GM12864 (cell line): ENCODE measurements at regions not wholly inside any gene's neighbourhood (a gene's known extent, or its start where the extent isn't known, plus 50 kb on each side); places are given as distances from the start of the nearest gene placed in this dataset.

Experiments used
- DNase-seq: peaks from one replicate; pipeline ENCODE4 v3.0.0-alpha.2; 2011; ENCODE audit warnings: low read depth
- H3K4me3 ChIP-seq: 2 replicates; pipeline ENCODE4 v1.5.1; 2011; ENCODE audit warnings: mild to moderate bottlenecking, low read depth, low read length, control low read depth
- TF ChIP-seq, protein P1 (sequence below): IDR thresholded peaks from 2 replicates; pipeline ENCODE4 v1.5.1; 2011; ENCODE audit warnings: low read depth, mild to moderate bottlenecking, moderate library complexity, low read length, control low read depth, inconsistent platforms; ENCODE audit errors: missing control alignments

- no peak overlapping the region for H3K4me3 ChIP-seq
- TF ChIP-seq, protein P1, sequence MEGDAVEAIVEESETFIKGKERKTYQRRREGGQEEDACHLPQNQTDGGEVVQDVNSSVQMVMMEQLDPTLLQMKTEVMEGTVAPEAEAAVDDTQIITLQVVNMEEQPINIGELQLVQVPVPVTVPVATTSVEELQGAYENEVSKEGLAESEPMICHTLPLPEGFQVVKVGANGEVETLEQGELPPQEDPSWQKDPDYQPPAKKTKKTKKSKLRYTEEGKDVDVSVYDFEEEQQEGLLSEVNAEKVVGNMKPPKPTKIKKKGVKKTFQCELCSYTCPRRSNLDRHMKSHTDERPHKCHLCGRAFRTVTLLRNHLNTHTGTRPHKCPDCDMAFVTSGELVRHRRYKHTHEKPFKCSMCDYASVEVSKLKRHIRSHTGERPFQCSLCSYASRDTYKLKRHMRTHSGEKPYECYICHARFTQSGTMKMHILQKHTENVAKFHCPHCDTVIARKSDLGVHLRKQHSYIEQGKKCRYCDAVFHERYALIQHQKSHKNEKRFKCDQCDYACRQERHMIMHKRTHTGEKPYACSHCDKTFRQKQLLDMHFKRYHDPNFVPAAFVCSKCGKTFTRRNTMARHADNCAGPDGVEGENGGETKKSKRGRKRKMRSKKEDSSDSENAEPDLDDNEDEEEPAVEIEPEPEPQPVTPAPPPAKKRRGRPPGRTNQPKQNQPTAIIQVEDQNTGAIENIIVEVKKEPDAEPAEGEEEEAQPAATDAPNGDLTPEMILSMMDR: no peak
- DNase-seq: no peak
Observed at GRCh38 chr11:23973244-23973643, 523.6 kb upstream of the LUZP2 start.

DNA sequence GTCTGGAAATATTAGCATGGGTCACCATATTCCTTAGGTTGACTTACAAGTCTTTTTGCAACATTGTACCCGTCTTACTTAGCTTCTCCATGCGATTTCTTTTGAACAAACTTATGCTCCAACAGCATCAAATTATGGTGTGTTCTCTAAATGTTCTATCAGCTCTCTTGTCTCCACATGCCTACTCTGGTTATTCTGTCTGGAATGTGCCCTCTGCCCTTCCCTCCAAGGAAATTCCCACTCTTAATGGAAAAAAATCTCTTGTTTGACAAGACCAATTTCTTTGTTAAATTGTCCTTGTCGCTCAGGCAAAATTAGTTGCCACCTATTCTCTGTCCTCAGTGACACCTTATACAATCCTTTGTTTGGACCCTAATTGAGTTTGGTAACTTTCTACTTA is 522.8 kb upstream of the LUZP2 start:
- TF ChIP-seq, protein P1: no peak
- no peak for DNase-seq
- H3K4me3 ChIP-seq: no peak overlapping the region

- TF ChIP-seq, protein P1: no peak
- no peak for DNase-seq
- no peak overlapping the region for H3K4me3 ChIP-seq
Observed at GRCh38 chr11:23974601-23975000, 522.3 kb upstream of the LUZP2 start.

DNA sequence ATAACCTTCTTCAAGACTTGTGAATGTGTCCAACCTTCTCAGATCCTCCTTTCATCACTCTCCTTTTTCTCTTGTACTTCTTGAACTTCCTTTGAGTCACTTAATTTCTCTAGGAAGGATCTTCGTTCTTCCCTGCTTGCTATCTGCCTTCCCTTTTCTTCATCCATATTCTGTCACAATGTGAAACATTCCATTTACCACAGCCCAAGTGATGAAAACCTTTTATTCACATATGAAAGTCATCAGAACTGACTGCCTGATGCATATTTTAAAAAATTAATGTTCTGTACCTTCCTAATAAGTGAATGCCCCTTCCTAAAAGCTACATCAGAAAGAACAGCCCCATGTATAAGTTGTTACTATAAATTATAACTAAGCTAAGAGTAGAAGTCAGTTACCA is 520.4 kb upstream of the LUZP2 start:
- TF ChIP-seq, protein P1: no peak
- H3K4me3 ChIP-seq: no peak overlapping the region
- no peak for DNase-seq

DNA sequence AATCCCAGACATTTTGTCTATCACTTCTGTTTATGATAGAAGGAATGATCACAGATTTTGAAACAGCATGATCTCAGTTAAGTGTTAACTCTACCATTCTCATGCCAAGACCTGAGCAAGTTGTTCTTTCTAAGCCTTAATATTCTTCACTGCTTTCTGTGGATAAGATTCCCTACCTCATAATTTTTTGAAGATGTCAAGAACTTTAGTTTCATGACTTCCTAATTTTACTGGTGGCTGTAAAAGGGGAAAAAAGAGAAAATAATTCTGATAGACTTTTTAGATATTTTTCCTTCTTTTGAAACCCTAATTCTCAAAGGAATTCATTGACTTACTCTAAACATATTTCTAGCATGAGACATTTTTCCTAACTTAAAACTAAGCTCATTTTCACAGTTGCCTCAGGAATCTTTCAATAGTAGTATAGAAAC is 520.0 kb upstream of the LUZP2 start:
- DNase-seq: no peak
- H3K4me3 ChIP-seq: no peak overlapping the region
- TF ChIP-seq, protein P1: no peak

GRCh38 chr11:23988381-23989006 is 508.4 kb upstream of the LUZP2 start:
- DNase-seq: no peak
- H3K4me3 ChIP-seq: no peak overlapping the region
- TF ChIP-seq, protein P1: no peak

GRCh38 chr11:23990346-23991164 is 506.3 kb upstream of the LUZP2 start:
- TF ChIP-seq, protein P1: no peak
- DNase-seq: no peak
- H3K4me3 ChIP-seq: no peak overlapping the region
